Bronchial epithelial cell (primary cell): ENCODE measurements at regions not wholly inside any gene's neighbourhood (a gene's known extent, or its start where the extent isn't known, plus 50 kb on each side); places are given as distances from the start of the nearest gene placed in this dataset.

Source experiments
- DNase-seq: peaks from one replicate; pipeline ENCODE4 v3.0.0-alpha.2; 2010; ENCODE audit warnings: low read depth
- FAIRE-seq: peaks from 2 replicates; lab custom pipeline; 2011; peaks lifted over from hg19 to GRCh38; lab: Jason Lieb, UNC
- H3K27me3 ChIP-seq: 2 replicates; pipeline ENCODE4 v1.5.1; 2011; ENCODE audit warnings: low read length; ENCODE audit not compliant: control insufficient read depth, insufficient read depth
- H3K36me3 ChIP-seq: 2 replicates; pipeline ENCODE4 v1.5.1; 2011; ENCODE audit warnings: low read length; ENCODE audit not compliant: control insufficient read depth, insufficient read depth
- H3K4me3 ChIP-seq: 2 replicates; pipeline ENCODE4 v1.5.1; 2011; ENCODE audit warnings: mild to moderate bottlenecking, low read depth, low read length, control low read depth
- CTCF ChIP-seq: IDR thresholded peaks from 2 replicates; pipeline ENCODE4 v1.5.1; 2011; ENCODE audit warnings: mild to moderate bottlenecking, moderate library complexity, low read length, control low read depth, inconsistent platforms; ENCODE audit not compliant: insufficient read depth, severe bottlenecking

- FAIRE-seq (no peak), DNase-seq (no peak)
Measured at GRCh38 chr2:129189617-129190319, 789.7 kb upstream of the RAB6C start.

GRCh38 chr2:129190494-129190893 lies 789.0 kb upstream of the RAB6C start:
- FAIRE-seq (no peak), DNase-seq (no peak)
- Histone ChIP-seq H3K36me3 (no peaks in the 10 kb centered on the region), H3K27me3 (no peaks in the 10 kb centered on the region), H3K4me3 (no peak overlapping the region)
- TF ChIP-seq CTCF, result no peak

More at GRCh38 chr2:129189617-129190319, 789.7 kb upstream of the RAB6C start:
- TF ChIP-seq CTCF, result no peak
- no peaks in the 10 kb centered on the region for H3K27me3 ChIP-seq
- H3K36me3 ChIP-seq, result no peaks in the 10 kb centered on the region
- no peak overlapping the region for H3K4me3 ChIP-seq

- peak; percentile 23 for TF ChIP-seq CTCF
- Histone ChIP-seq H3K36me3 (no peaks in the 10 kb centered on the region), H3K27me3 (no peaks in the 10 kb centered on the region), H3K4me3 (no peak overlapping the region)
- peak; percentile 56 for DNase-seq
- no peak for FAIRE-seq
Measured at GRCh38 chr2:129191530-129191929, 787.9 kb upstream of the RAB6C start.

- DNase-seq (no peak), FAIRE-seq (no peak)
- H3K36me3 ChIP-seq, result no peaks in the 10 kb centered on the region
- H3K27me3 ChIP-seq, result no peaks in the 10 kb centered on the region
- no peak for TF ChIP-seq CTCF
- H3K4me3 ChIP-seq, result no peak overlapping the region
Measured at GRCh38 chr2:129192117-129192516, 787.3 kb upstream of the RAB6C start.

GRCh38 chr2:129192841-129193253 lies 786.6 kb upstream of the RAB6C start:
- no peak for TF ChIP-seq CTCF
- Histone ChIP-seq H3K36me3 (no peaks in the 10 kb centered on the region), H3K4me3 (no peak overlapping the region), H3K27me3 (no peaks in the 10 kb centered on the region)
- DNase-seq (peak; percentile 57), FAIRE-seq (no peak)

- FAIRE-seq (no peak), DNase-seq (peak; percentile 29)
- no peak for TF ChIP-seq CTCF
- no peak overlapping the region for H3K4me3 ChIP-seq
- H3K36me3 ChIP-seq, result no peaks in the 10 kb centered on the region
- H3K27me3 ChIP-seq, result no peaks in the 10 kb centered on the region
Measured at GRCh38 chr2:129193961-129194360, 785.5 kb upstream of the RAB6C start.
